Vagina (tissue), 2 donors: ENCODE measurements at regions not wholly inside any gene's neighbourhood (a gene's known extent, or its start where the extent isn't known, plus 50 kb on each side); places are given as distances from the start of the nearest gene placed in this dataset.

ENCODE experiments used
- DNase-seq, 2 donors: peaks; one replicate each; pipeline ENCODE4 v3.0.0-alpha.2; 2017; ENCODE audit errors: extremely low spot score in 2 of 2
- H3K27ac ChIP-seq: fragments of 200-600 bp; sonication (generic); one replicate; pipeline ENCODE4 v1.5.1; 2019
- H3K27me3 ChIP-seq: fragments of 200-600 bp; sonication (generic); one replicate; pipeline ENCODE4 v1.5.1; 2019
- H3K36me3 ChIP-seq, 2 donors: fragments of 200-600 bp; sonication (generic); one replicate each; pipeline ENCODE4 v1.5.1; 2017 to 2019
- H3K4me1 ChIP-seq: fragments of 200-600 bp; sonication (generic); one replicate; pipeline ENCODE4 v1.5.1; 2019
- H3K4me3 ChIP-seq, 2 donors: fragments of 200-600 bp; sonication (generic); 1 replicate in 1 of 2; 2 replicates in 1 of 2; pipeline ENCODE4 v1.5.1; 2016 to 2019
- H3K9me3 ChIP-seq: fragments of 200-600 bp; sonication (generic); one replicate; pipeline ENCODE4 v1.5.1; 2019
- CTCF ChIP-seq, 3 experiments: fragments of 450-650 bp in 2 of 3; fragments of 200-600 bp in 1 of 3; sonication (generic) in 1 of 3; IDR thresholded peaks; one replicate each; pipeline ENCODE4 v1.5.1; 2017 to 2019; ENCODE audit warnings: antibody characterized with exemption in 3 of 3, mild to moderate bottlenecking in 2 of 3, moderate library complexity in 2 of 3
- POLR2A ChIP-seq, 2 donors: fragments of 450-650 bp; IDR thresholded peaks; one replicate each; pipeline ENCODE4 v1.6.1; 2017; ENCODE audit warnings: antibody characterized with exemption in 2 of 2, mild to moderate bottlenecking in 2 of 2, moderate library complexity in 2 of 2
- POLR2AphosphoS5 ChIP-seq, 2 donors: sonication (generic); formaldehyde crosslinking; IDR thresholded peaks; one replicate each; pipeline ENCODE4 v1.9.0; 2017; ENCODE audit warnings: antibody characterized with exemption in 2 of 2, mild to moderate bottlenecking in 2 of 2, low read depth in 1 of 2; ENCODE audit not compliant: insufficient read depth in 1 of 2
- intact Hi-C: fragments of 100-400 bp; cut with DNase I; formaldehyde crosslinking; loops from one replicate; pipeline ENCODE4 v1.15.1; 2023

GRCh38 chr20:24838546-24839535, 110.2 kb upstream of the CST7 start:
- peak in 1 of 2 donors; percentile 82 for DNase-seq
- Histone ChIP-seq H3K36me3 (no peaks in the 10 kb centered on the region), H3K27me3 (no peaks in the 10 kb centered on the region), H3K4me1 (no peaks in the 10 kb centered on the region), H3K9me3 (no peaks in the 10 kb centered on the region), H3K27ac (no peak overlapping the region), H3K4me3 (no peak overlapping the region)
- TF ChIP-seq CTCF (IDR thresholded peaks at IDR 0.05) (no peak), POLR2A (IDR thresholded peaks at IDR 0.05) (no peak), POLR2AphosphoS5 (IDR thresholded peaks at IDR 0.05; ENCODE audit: insufficient read depth in 1 of 2, low read depth in 1 of 2) (no peak)
- intact Hi-C loops, result no loop called here

- Histone ChIP-seq H3K27ac (no peak overlapping the region), H3K9me3 (no peaks in the 10 kb centered on the region), H3K4me3 (no peak overlapping the region), H3K27me3 (no peaks in the 10 kb centered on the region), H3K4me1 (no peaks in the 10 kb centered on the region), H3K36me3 (no peaks in the 10 kb centered on the region)
- peak in 1 of 2 donors; percentile 72 for DNase-seq
- intact Hi-C loops, result no loop called here
- no peak for TF ChIP-seq POLR2A (IDR thresholded peaks at IDR 0.05)
- TF ChIP-seq CTCF (IDR thresholded peaks at IDR 0.05), result no peak
- no peak for TF ChIP-seq POLR2AphosphoS5 (IDR thresholded peaks at IDR 0.05; ENCODE audit: insufficient read depth in 1 of 2, low read depth in 1 of 2)
Measured at GRCh38 chr20:24840121-24840713, 108.9 kb upstream of the CST7 start.

GRCh38 chr20:24842274-24842917, 106.7 kb upstream of the CST7 start:
- H3K27me3 ChIP-seq, result no peaks in the 10 kb centered on the region
- H3K4me1 ChIP-seq, result no peaks in the 10 kb centered on the region
- DNase-seq, result peak in 1 of 2 donors; percentile 40
- H3K27ac ChIP-seq, result no peak overlapping the region
- no peaks in the 10 kb centered on the region for H3K36me3 ChIP-seq
- H3K4me3 ChIP-seq, result no peak overlapping the region
- intact Hi-C loops, result no loop called here
- no peak for TF ChIP-seq POLR2AphosphoS5 (IDR thresholded peaks at IDR 0.05; ENCODE audit: insufficient read depth in 1 of 2, low read depth in 1 of 2)
- TF ChIP-seq CTCF (IDR thresholded peaks at IDR 0.05), result no peak
- TF ChIP-seq POLR2A (IDR thresholded peaks at IDR 0.05), result no peak
- no peaks in the 10 kb centered on the region for H3K9me3 ChIP-seq

GRCh38 chr20:24842918-24843715, 106.0 kb upstream of the CST7 start:
- Histone ChIP-seq H3K4me3 (no peak overlapping the region), H3K36me3 (no peaks in the 10 kb centered on the region), H3K27ac (no peak overlapping the region), H3K9me3 (no peaks in the 10 kb centered on the region), H3K27me3 (no peaks in the 10 kb centered on the region), H3K4me1 (no peaks in the 10 kb centered on the region)
- TF ChIP-seq POLR2AphosphoS5 (IDR thresholded peaks at IDR 0.05; ENCODE audit: insufficient read depth in 1 of 2, low read depth in 1 of 2) (no peak), CTCF (IDR thresholded peaks at IDR 0.05) (no peak), POLR2A (IDR thresholded peaks at IDR 0.05) (no peak)
- intact Hi-C loops, result no loop called here
- DNase-seq, result peak in 1 of 2 donors; percentile 64
